MCF 10A (cell line): ENCODE measurements at regions not wholly inside any gene's neighbourhood (a gene's known extent, or its start where the extent isn't known, plus 50 kb on each side); places are given as distances from the start of the nearest gene placed in this dataset.

Experiments
- BruUV-seq: library from RNA; stranded (reverse); fragments of 400-500 nt; replicated peaks from 2 replicates; lab custom pipeline; 2021; lab: Mats Ljungman, UMichigan
- CTCF ChIA-PET: fragments of 300-600 bp; sonication (Branson Sonifier 250); formaldehyde crosslinking; extraction: SDS; loops from one replicate; lab custom pipeline; 2021; ENCODE audit warnings: antibody characterized with exemption, inconsistent platforms; lab: Yijun Ruan, JAX
- POLR2A ChIA-PET: fragments of 300-600, 350-650 bp; sonication (Branson Sonifier 250); formaldehyde crosslinking; extraction: SDS; loops from one replicate; lab custom pipeline; 2020; ENCODE audit warnings: antibody characterized with exemption, inconsistent platforms; lab: Yijun Ruan, JAX
- DNase-seq: peaks from one replicate; pipeline ENCODE4 v3.0.0-alpha.2; 2018; ENCODE audit not compliant: unreplicated experiment
- H3K27ac Mint-ChIP-seq: one replicate; pipeline ENCODE4 v1.8.0; 2022; ENCODE audit warnings: mild to moderate bottlenecking, low read depth, mixed read lengths; ENCODE audit not compliant: unreplicated experiment
- H3K27me3 Mint-ChIP-seq: one replicate; pipeline ENCODE4 v1.8.0; 2022; ENCODE audit warnings: mixed read lengths; ENCODE audit not compliant: insufficient read depth, unreplicated experiment
- H3K36me3 Mint-ChIP-seq: one replicate; pipeline ENCODE4 v1.8.0; 2022; ENCODE audit warnings: mild to moderate bottlenecking, moderate library complexity, mixed read lengths; ENCODE audit not compliant: insufficient read depth, unreplicated experiment
- H3K4me1 Mint-ChIP-seq: one replicate; pipeline ENCODE4 v1.8.0; 2022; ENCODE audit warnings: mixed read lengths; ENCODE audit not compliant: insufficient read depth, unreplicated experiment
- H3K4me3 Mint-ChIP-seq: one replicate; pipeline ENCODE4 v1.8.0; 2022; ENCODE audit warnings: mild to moderate bottlenecking, moderate library complexity, mixed read lengths; ENCODE audit not compliant: unreplicated experiment
- H3K9me3 Mint-ChIP-seq: one replicate; pipeline ENCODE4 v1.8.0; 2022; ENCODE audit warnings: mixed read lengths; ENCODE audit not compliant: unreplicated experiment
- CTCF ChIP-seq: fragments of 200-600 bp; IDR thresholded peaks from one replicate; pipeline ENCODE4 v1.8.0; 2022; ENCODE audit warnings: antibody characterized with exemption, mild to moderate bottlenecking; ENCODE audit not compliant: unreplicated experiment
- intact Hi-C: fragments of 100-400 bp; cut with micrococcal nuclease; formaldehyde crosslinking; loops from 2 replicates; pipeline ENCODE4 v1.14.1; 2022

- Mint-ChIP-seq H3K27me3 (no peaks in the 10 kb centered on the region), H3K36me3 (no peaks in the 10 kb centered on the region), H3K9me3 (no peaks in the 10 kb centered on the region), H3K27ac (no peak overlapping the region), H3K4me3 (no peak overlapping the region), H3K4me1 (no peaks in the 10 kb centered on the region)
- no TSS peak for BruUV-seq
- ChIA-PET CTCF (interaction anchor here (0.6 kb wide), 1 partner anchor 7 kb away, joined by 3 read pairs; no protein-coding TSS in a partner anchor), POLR2A (no interaction called here)
- intact Hi-C loops = no loop called here
- no peak for DNase-seq
- no peak for TF ChIP-seq CTCF
These were observed 238.2 kb upstream of the NOX3 start for GRCh38 chr6:155693573-155694418.

GRCh38 chr6:155690820-155691219, 235.2 kb upstream of the NOX3 start:
- Mint-ChIP-seq H3K36me3 (no peaks in the 10 kb centered on the region), H3K4me3 (no peak overlapping the region), H3K9me3 (no peaks in the 10 kb centered on the region), H3K27ac (no peak overlapping the region), H3K4me1 (no peaks in the 10 kb centered on the region), H3K27me3 (no peaks in the 10 kb centered on the region)
- no peak for TF ChIP-seq CTCF
- ChIA-PET POLR2A (no interaction called here), CTCF (interaction anchor here (0.7 kb wide), 1 partner anchor 18 kb away, joined by 3 read pairs; no protein-coding TSS in a partner anchor)
- intact Hi-C loops = no loop called here
- no peak for DNase-seq
- no TSS peak for BruUV-seq

- ChIA-PET POLR2A (no interaction called here), CTCF (no interaction called here)
- no peak for TF ChIP-seq CTCF
- Mint-ChIP-seq H3K9me3 (no peaks in the 10 kb centered on the region), H3K4me3 (no peak overlapping the region), H3K4me1 (no peaks in the 10 kb centered on the region), H3K27me3 (peaks cover 13% of the 10 kb centered on the region), H3K27ac (no peak overlapping the region), H3K36me3 (no peaks in the 10 kb centered on the region)
- DNase-seq = no peak
- intact Hi-C loops = no loop called here
- BruUV-seq = no TSS peak
These were observed 232.0 kb upstream of the NOX3 start for GRCh38 chr6:155687645-155688044.

- H3K9me3 Mint-ChIP-seq = no peaks in the 10 kb centered on the region
- H3K4me1 Mint-ChIP-seq = no peaks in the 10 kb centered on the region
- BruUV-seq = no TSS peak
- no peak overlapping the region for H3K4me3 Mint-ChIP-seq
- TF ChIP-seq CTCF = no peak
- ChIA-PET CTCF (no interaction called here), POLR2A (interaction anchor here (1.1 kb wide), 1 partner anchor 12 kb away, joined by 5 read pairs; no protein-coding TSS in a partner anchor)
- intact Hi-C loops = no loop called here
- no peak for DNase-seq
- no peak overlapping the region for H3K27ac Mint-ChIP-seq
- H3K36me3 Mint-ChIP-seq = no peaks in the 10 kb centered on the region
- H3K27me3 Mint-ChIP-seq = peaks cover 13% of the 10 kb centered on the region
These were observed 229.0 kb upstream of the NOX3 start for GRCh38 chr6:155684416-155685196.
